ENCODE measurements at regions not wholly inside any gene's neighbourhood (a gene's known extent, or its start where the extent isn't known, plus 50 kb on each side); places are given as distances from the start of the nearest gene placed in this dataset.

DNA sequence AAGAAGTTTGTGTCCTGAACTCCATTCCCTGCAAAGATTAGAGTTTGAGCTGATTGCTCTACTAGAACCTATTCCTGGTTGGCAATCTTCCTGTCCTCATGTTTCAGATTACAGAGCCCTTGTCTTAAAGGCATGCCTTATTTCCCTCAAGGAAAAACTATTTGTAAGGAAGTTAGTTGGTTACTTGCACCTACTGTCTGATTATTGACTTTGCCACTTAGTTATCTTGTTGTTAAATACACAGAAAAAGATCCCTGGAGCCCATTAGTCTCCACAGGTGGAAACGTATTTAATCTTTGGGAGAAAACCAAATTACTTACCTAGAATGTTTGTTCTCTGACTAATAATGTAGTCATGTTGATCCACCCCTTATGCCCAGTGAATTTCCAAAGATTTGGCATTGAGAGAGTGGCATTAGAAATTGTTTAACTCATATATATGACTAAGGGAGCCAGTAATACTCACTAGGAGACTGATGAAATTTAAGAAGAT is 132.3 kb upstream of the ELL2 start:
- no peak overlapping the region for H3K27ac Mint-ChIP-seq
- peaks cover 0 to 5% of the 10 kb centered on the region in 2 donors for H3K4me1 ChIP-seq (ENCODE audit: control insufficient read depth in 1 of 2, insufficient read depth in 2 of 2, low read length in 2 of 2)
- H3K36me3 Mint-ChIP-seq, result no peaks in the 10 kb centered on the region
- no peak overlapping the region for H3K4me2 ChIP-seq (replicated peaks; ENCODE audit: extremely low read depth, low read length, poor library complexity, severe bottlenecking)
- TF ChIP-seq, protein P1, sequence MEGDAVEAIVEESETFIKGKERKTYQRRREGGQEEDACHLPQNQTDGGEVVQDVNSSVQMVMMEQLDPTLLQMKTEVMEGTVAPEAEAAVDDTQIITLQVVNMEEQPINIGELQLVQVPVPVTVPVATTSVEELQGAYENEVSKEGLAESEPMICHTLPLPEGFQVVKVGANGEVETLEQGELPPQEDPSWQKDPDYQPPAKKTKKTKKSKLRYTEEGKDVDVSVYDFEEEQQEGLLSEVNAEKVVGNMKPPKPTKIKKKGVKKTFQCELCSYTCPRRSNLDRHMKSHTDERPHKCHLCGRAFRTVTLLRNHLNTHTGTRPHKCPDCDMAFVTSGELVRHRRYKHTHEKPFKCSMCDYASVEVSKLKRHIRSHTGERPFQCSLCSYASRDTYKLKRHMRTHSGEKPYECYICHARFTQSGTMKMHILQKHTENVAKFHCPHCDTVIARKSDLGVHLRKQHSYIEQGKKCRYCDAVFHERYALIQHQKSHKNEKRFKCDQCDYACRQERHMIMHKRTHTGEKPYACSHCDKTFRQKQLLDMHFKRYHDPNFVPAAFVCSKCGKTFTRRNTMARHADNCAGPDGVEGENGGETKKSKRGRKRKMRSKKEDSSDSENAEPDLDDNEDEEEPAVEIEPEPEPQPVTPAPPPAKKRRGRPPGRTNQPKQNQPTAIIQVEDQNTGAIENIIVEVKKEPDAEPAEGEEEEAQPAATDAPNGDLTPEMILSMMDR (IDR thresholded peaks at IDR 0.05), result no peak
- H3K4me3 Mint-ChIP-seq, result no peak overlapping the region
- intact Hi-C loops (cut with micrococcal nuclease), result no loop called here
- no peaks in the 10 kb centered on the region for H3K9me3 ChIP-seq (replicated peaks in 1 of 2; ENCODE audit: control insufficient read depth in 1 of 2, insufficient read depth in 1 of 2, low read length in 2 of 2)
- no peak overlapping the region for H3K4me3 ChIP-seq (replicated peaks in 1 of 3; ENCODE audit: low read depth in 2 of 3, low read length in 3 of 3)
- H3K36me3 ChIP-seq (replicated peaks in 1 of 2; ENCODE audit: control insufficient read depth in 1 of 2, insufficient read depth in 2 of 2, low read length in 2 of 2), result no peaks in the 10 kb centered on the region
- no peak for DNase-seq
- peaks cover 3% of the 10 kb centered on the region for H3K4me1 Mint-ChIP-seq
- no peaks in the 10 kb centered on the region for H3K27me3 ChIP-seq (ENCODE audit: control insufficient read depth in 2 of 2, insufficient read depth in 2 of 2, low read length in 2 of 2)
- WGBS (ENCODE audit: insufficient coverage), result no CpG with 5 or more reads among the region's 1 CpG
- H4K20me1 ChIP-seq (ENCODE audit: insufficient read depth, low read length), result no peaks in the 10 kb centered on the region
- H3K79me2 ChIP-seq (ENCODE audit: insufficient read depth, low read length), result no peaks in the 10 kb centered on the region
- H3K27ac ChIP-seq (ENCODE audit: low read depth in 1 of 2, low read length in 2 of 2), result no peak overlapping the region
- peaks cover 0 to 2% (median 0%) of the 10 kb centered on the region in 3 donors for H3K27me3 Mint-ChIP-seq (ENCODE audit: low read depth in 3 of 3)
- no peak overlapping the region for H2AFZ ChIP-seq (ENCODE audit: insufficient read depth, low read depth, low read length, poor library complexity, severe bottlenecking)
- H3K9ac ChIP-seq (ENCODE audit: insufficient read depth, low read length, poor library complexity, severe bottlenecking), result no peak overlapping the region
- H3K9me3 Mint-ChIP-seq, result peaks cover 0 to 6% (median 3%) of the 10 kb centered on the region in 7 donors

DNA sequence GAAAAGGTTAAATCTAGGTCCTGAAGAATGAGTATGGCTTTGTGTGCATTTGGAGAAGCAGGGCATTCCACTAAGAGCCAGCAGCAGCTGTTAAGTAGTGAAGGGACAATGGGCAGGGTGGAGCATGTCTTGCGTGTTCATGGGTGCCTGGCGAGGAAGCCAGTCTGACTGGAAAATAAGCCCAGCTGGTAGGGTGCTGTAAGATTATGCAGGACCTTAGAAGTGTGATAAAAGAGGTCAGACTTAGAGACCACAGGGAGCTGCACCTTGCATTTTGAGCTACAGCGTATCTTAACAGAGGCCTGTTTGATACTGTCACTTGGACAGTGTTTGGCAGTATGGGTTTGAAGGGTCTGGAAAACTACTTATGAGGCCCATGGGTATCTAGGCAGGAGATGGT is 131.7 kb upstream of the ELL2 start:
- Histone ChIP-seq H3K9ac (ENCODE audit: insufficient read depth, low read length, poor library complexity, severe bottlenecking) (no peak overlapping the region), H3K27ac (ENCODE audit: low read depth in 1 of 2, low read length in 2 of 2) (no peak overlapping the region), H3K27me3 (ENCODE audit: control insufficient read depth in 2 of 2, insufficient read depth in 2 of 2, low read length in 2 of 2) (no peaks in the 10 kb centered on the region), H3K9me3 (replicated peaks in 1 of 2; ENCODE audit: control insufficient read depth in 1 of 2, insufficient read depth in 1 of 2, low read length in 2 of 2) (no peaks in the 10 kb centered on the region), H4K20me1 (ENCODE audit: insufficient read depth, low read length) (no peaks in the 10 kb centered on the region), H3K4me1 (ENCODE audit: control insufficient read depth in 1 of 2, insufficient read depth in 2 of 2, low read length in 2 of 2) (peaks cover 0 to 5% of the 10 kb centered on the region in 2 donors), H2AFZ (ENCODE audit: insufficient read depth, low read depth, low read length, poor library complexity, severe bottlenecking) (no peak overlapping the region), H3K79me2 (ENCODE audit: insufficient read depth, low read length) (no peaks in the 10 kb centered on the region), H3K4me3 (replicated peaks in 1 of 3; ENCODE audit: low read depth in 2 of 3, low read length in 3 of 3) (no peak overlapping the region), H3K36me3 (replicated peaks in 1 of 2; ENCODE audit: control insufficient read depth in 1 of 2, insufficient read depth in 2 of 2, low read length in 2 of 2) (no peaks in the 10 kb centered on the region), H3K4me2 (replicated peaks; ENCODE audit: extremely low read depth, low read length, poor library complexity, severe bottlenecking) (no peak overlapping the region)
- TF ChIP-seq, protein P1 (IDR thresholded peaks at IDR 0.05), result no peak
- DNase-seq, result no peak
- H3K4me3 Mint-ChIP-seq, result no peak overlapping the region
- WGBS (ENCODE audit: insufficient coverage), result 100% methylated on average over 3 of the region's 3 CpGs
- H3K27me3 Mint-ChIP-seq (ENCODE audit: low read depth in 3 of 3), result peaks cover 0 to 1% (median 0%) of the 10 kb centered on the region in 3 donors
- intact Hi-C loops (cut with micrococcal nuclease), result no loop called here
- no peak overlapping the region for H3K27ac Mint-ChIP-seq
- peaks cover 0 to 5% (median 3%) of the 10 kb centered on the region in 7 donors for H3K9me3 Mint-ChIP-seq
- peaks cover 3% of the 10 kb centered on the region for H3K4me1 Mint-ChIP-seq
- H3K36me3 Mint-ChIP-seq, result no peaks in the 10 kb centered on the region
